ENCODE measurements at regions not wholly inside any gene's neighbourhood (a gene's known extent, or its start where the extent isn't known, plus 50 kb on each side); places are given as distances from the start of the nearest gene placed in this dataset.

- TF ChIP-seq, protein P1, sequence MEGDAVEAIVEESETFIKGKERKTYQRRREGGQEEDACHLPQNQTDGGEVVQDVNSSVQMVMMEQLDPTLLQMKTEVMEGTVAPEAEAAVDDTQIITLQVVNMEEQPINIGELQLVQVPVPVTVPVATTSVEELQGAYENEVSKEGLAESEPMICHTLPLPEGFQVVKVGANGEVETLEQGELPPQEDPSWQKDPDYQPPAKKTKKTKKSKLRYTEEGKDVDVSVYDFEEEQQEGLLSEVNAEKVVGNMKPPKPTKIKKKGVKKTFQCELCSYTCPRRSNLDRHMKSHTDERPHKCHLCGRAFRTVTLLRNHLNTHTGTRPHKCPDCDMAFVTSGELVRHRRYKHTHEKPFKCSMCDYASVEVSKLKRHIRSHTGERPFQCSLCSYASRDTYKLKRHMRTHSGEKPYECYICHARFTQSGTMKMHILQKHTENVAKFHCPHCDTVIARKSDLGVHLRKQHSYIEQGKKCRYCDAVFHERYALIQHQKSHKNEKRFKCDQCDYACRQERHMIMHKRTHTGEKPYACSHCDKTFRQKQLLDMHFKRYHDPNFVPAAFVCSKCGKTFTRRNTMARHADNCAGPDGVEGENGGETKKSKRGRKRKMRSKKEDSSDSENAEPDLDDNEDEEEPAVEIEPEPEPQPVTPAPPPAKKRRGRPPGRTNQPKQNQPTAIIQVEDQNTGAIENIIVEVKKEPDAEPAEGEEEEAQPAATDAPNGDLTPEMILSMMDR (IDR thresholded peaks at IDR 0.05; ENCODE audit: insufficient read depth, low read length, poor library complexity, severe bottlenecking), result no peak
- TF ChIP-seq EZH2phosphoT487 (conservative IDR thresholded peaks at IDR 0.05; ENCODE audit: low read length), result no peak
Measured at GRCh38 chr4:1547131-1547855, 136.8 kb downstream of the FAM53A start.
